Activated naive CD8-positive, alpha-beta T cell treated with anti-CD3 and anti-CD28 coated beads, Interleukin-2, amount 10 ng/mL, durations not matched to agents 7 days and 5 days (primary cell): ENCODE measurements at regions not wholly inside any gene's neighbourhood (a gene's known extent, or its start where the extent isn't known, plus 50 kb on each side); places are given as distances from the start of the nearest gene placed in this dataset.

ENCODE experiments used
- ATAC-seq: fragments of 150-1000 bp; cut with Tn5 transposase; one replicate; pipeline ENCODE4 v1.10.0; 2021; ENCODE audit warnings: low read depth, moderate library complexity
- POLR2A ChIA-PET: fragments of 350-600 bp; sonication (Branson Sonifier 250); formaldehyde crosslinking; loops from one replicate; lab custom pipeline; 2021; ENCODE audit warnings: antibody characterized with exemption; lab: Charles Lee
- DNase-seq: peaks from one replicate; pipeline ENCODE4 v3.0.0; 2021
- H3K27ac Mint-ChIP-seq: one replicate; pipeline ENCODE4 v1.8.0; 2022; ENCODE audit warnings: mild to moderate bottlenecking, mixed read lengths
- H3K27me3 Mint-ChIP-seq: one replicate; pipeline ENCODE4 v1.8.0; 2022; ENCODE audit warnings: mild to moderate bottlenecking, moderate library complexity, mixed read lengths
- H3K36me3 Mint-ChIP-seq: one replicate; pipeline ENCODE4 v1.8.0; 2021; ENCODE audit warnings: mild to moderate bottlenecking, mixed read lengths
- H3K4me1 Mint-ChIP-seq: one replicate; pipeline ENCODE4 v1.8.0; 2021; ENCODE audit warnings: mixed read lengths
- H3K4me3 Mint-ChIP-seq: one replicate; pipeline ENCODE4 v1.8.0; 2022; ENCODE audit warnings: mild to moderate bottlenecking, moderate library complexity, mixed read lengths
- H3K9me3 Mint-ChIP-seq: one replicate; pipeline ENCODE4 v1.8.0; 2021; ENCODE audit warnings: mixed read lengths

GRCh38 chr6:43980004-43980795 is 147.1 kb downstream of the MRPL14 start:
- ATAC-seq (no peak), DNase-seq (peak; percentile 6)
- Mint-ChIP-seq H3K4me3 (no peak overlapping the region), H3K4me1 (peaks cover 8% of the 10 kb centered on the region), H3K36me3 (no peaks in the 10 kb centered on the region), H3K27me3 (peaks cover 19% of the 10 kb centered on the region), H3K27ac (no peak overlapping the region), H3K9me3 (peaks cover 2% of the 10 kb centered on the region)
- POLR2A ChIA-PET: no interaction called here

- POLR2A ChIA-PET: no interaction called here
- peaks cover 2% of the 10 kb centered on the region for H3K9me3 Mint-ChIP-seq
These were observed 147.7 kb downstream of the MRPL14 start for GRCh38 chr6:43979525-43979924.

GRCh38 chr6:43978473-43979346 is 148.5 kb downstream of the MRPL14 start:
- peaks cover 32% of the 10 kb centered on the region for H3K27me3 Mint-ChIP-seq
- peaks cover 8% of the 10 kb centered on the region for H3K4me1 Mint-ChIP-seq
- no peak for ATAC-seq
- H3K4me3 Mint-ChIP-seq: no peak overlapping the region
- H3K36me3 Mint-ChIP-seq: no peaks in the 10 kb centered on the region
- H3K27ac Mint-ChIP-seq: no peak overlapping the region
- POLR2A ChIA-PET: no interaction called here
- no peak for DNase-seq
- peaks cover 2% of the 10 kb centered on the region for H3K9me3 Mint-ChIP-seq

More at GRCh38 chr6:43979525-43979924, 147.7 kb downstream of the MRPL14 start:
- Mint-ChIP-seq H3K36me3 (no peaks in the 10 kb centered on the region), H3K4me3 (no peak overlapping the region), H3K27ac (no peak overlapping the region), H3K4me1 (peaks cover 8% of the 10 kb centered on the region), H3K27me3 (peaks cover 26% of the 10 kb centered on the region)
- ATAC-seq: no peak
- no peak for DNase-seq

GRCh38 chr6:43977404-43978111 is 149.7 kb downstream of the MRPL14 start:
- ATAC-seq (no peak), DNase-seq (no peak)
- POLR2A ChIA-PET: no interaction called here
- no peak overlapping the region for H3K27ac Mint-ChIP-seq
- peaks cover 36% of the 10 kb centered on the region for H3K27me3 Mint-ChIP-seq
- H3K4me1 Mint-ChIP-seq: peaks cover 8% of the 10 kb centered on the region
- H3K36me3 Mint-ChIP-seq: no peaks in the 10 kb centered on the region
- H3K4me3 Mint-ChIP-seq: no peak overlapping the region
- H3K9me3 Mint-ChIP-seq: peaks cover 2% of the 10 kb centered on the region

- Mint-ChIP-seq H3K27ac (no peak overlapping the region), H3K9me3 (peaks cover 2% of the 10 kb centered on the region), H3K4me1 (peaks cover 8% of the 10 kb centered on the region), H3K4me3 (no peak overlapping the region), H3K36me3 (no peaks in the 10 kb centered on the region), H3K27me3 (peaks cover 36% of the 10 kb centered on the region)
- DNase-seq (no peak), ATAC-seq (no peak)
- POLR2A ChIA-PET: no interaction called here
These were observed 150.4 kb downstream of the MRPL14 start for GRCh38 chr6:43976706-43977403.

- no peak for DNase-seq
- peaks cover 2% of the 10 kb centered on the region for H3K9me3 Mint-ChIP-seq
- peaks cover 38% of the 10 kb centered on the region for H3K27me3 Mint-ChIP-seq
- H3K4me3 Mint-ChIP-seq: no peak overlapping the region
- H3K27ac Mint-ChIP-seq: no peak overlapping the region
- peaks cover 8% of the 10 kb centered on the region for H3K4me1 Mint-ChIP-seq
- POLR2A ChIA-PET: no interaction called here
- H3K36me3 Mint-ChIP-seq: no peaks in the 10 kb centered on the region
- ATAC-seq: no peak
These were observed 152.5 kb downstream of the MRPL14 start for GRCh38 chr6:43974643-43975230.

- Mint-ChIP-seq H3K4me1 (peaks cover 8% of the 10 kb centered on the region), H3K27ac (no peak overlapping the region), H3K4me3 (no peak overlapping the region), H3K9me3 (peaks cover 2% of the 10 kb centered on the region), H3K27me3 (peaks cover 38% of the 10 kb centered on the region), H3K36me3 (no peaks in the 10 kb centered on the region)
- DNase-seq (no peak), ATAC-seq (no peak)
- POLR2A ChIA-PET: no interaction called here
These were observed 153.9 kb downstream of the MRPL14 start for GRCh38 chr6:43973357-43973756.

GRCh38 chr6:43972913-43973300 is 154.3 kb downstream of the MRPL14 start:
- ATAC-seq (no peak), DNase-seq (no peak)
- peaks cover 2% of the 10 kb centered on the region for H3K9me3 Mint-ChIP-seq
- no peak overlapping the region for H3K27ac Mint-ChIP-seq
- peaks cover 38% of the 10 kb centered on the region for H3K27me3 Mint-ChIP-seq
- POLR2A ChIA-PET: no interaction called here
- no peak overlapping the region for H3K4me3 Mint-ChIP-seq
- peaks cover 8% of the 10 kb centered on the region for H3K4me1 Mint-ChIP-seq
- H3K36me3 Mint-ChIP-seq: no peaks in the 10 kb centered on the region

- ATAC-seq: no peak
- H3K4me1 Mint-ChIP-seq: peaks cover 4% of the 10 kb centered on the region
- DNase-seq: no peak
- H3K27me3 Mint-ChIP-seq: peaks cover 38% of the 10 kb centered on the region
- H3K36me3 Mint-ChIP-seq: no peaks in the 10 kb centered on the region
- POLR2A ChIA-PET: no interaction called here
- H3K9me3 Mint-ChIP-seq: peaks cover 2% of the 10 kb centered on the region
- no peak overlapping the region for H3K27ac Mint-ChIP-seq
- H3K4me3 Mint-ChIP-seq: no peak overlapping the region
These were observed 154.9 kb downstream of the MRPL14 start for GRCh38 chr6:43972179-43972912.

- POLR2A ChIA-PET: no interaction called here
- ATAC-seq (no peak), DNase-seq (no peak)
- H3K4me3 Mint-ChIP-seq: no peak overlapping the region
- no peaks in the 10 kb centered on the region for H3K4me1 Mint-ChIP-seq
- no peak overlapping the region for H3K27ac Mint-ChIP-seq
- peaks cover 2% of the 10 kb centered on the region for H3K9me3 Mint-ChIP-seq
- H3K36me3 Mint-ChIP-seq: no peaks in the 10 kb centered on the region
- peaks cover 35% of the 10 kb centered on the region for H3K27me3 Mint-ChIP-seq
These were observed 155.5 kb downstream of the MRPL14 start for GRCh38 chr6:43971776-43972126.

GRCh38 chr6:43970913-43971775 is 156.1 kb downstream of the MRPL14 start:
- Mint-ChIP-seq H3K27ac (no peak overlapping the region), H3K4me1 (no peaks in the 10 kb centered on the region), H3K27me3 (peaks cover 29% of the 10 kb centered on the region), H3K9me3 (no peaks in the 10 kb centered on the region), H3K4me3 (no peak overlapping the region), H3K36me3 (no peaks in the 10 kb centered on the region)
- DNase-seq (no peak), ATAC-seq (no peak)
- POLR2A ChIA-PET: no interaction called here
